ENCODE measurements at regions not wholly inside any gene's neighbourhood (a gene's known extent, or its start where the extent isn't known, plus 50 kb on each side); places are given as distances from the start of the nearest gene placed in this dataset.

GRCh38 chr5:51961154-51961562 is 577.9 kb downstream of the ISL1 start (continued):
- TF ChIP-seq CHD7 (IDR thresholded peaks at IDR 0.05; ENCODE audit: insufficient replicate concordance, low read length), result no peak
- no peak for TF ChIP-seq KDM1A (IDR thresholded peaks at IDR 0.05; ENCODE audit: borderline replicate concordance, low read length)
- TF ChIP-seq, protein P1, sequence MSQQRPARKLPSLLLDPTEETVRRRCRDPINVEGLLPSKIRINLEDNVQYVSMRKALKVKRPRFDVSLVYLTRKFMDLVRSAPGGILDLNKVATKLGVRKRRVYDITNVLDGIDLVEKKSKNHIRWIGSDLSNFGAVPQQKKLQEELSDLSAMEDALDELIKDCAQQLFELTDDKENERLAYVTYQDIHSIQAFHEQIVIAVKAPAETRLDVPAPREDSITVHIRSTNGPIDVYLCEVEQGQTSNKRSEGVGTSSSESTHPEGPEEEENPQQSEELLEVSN (IDR thresholded peaks at IDR 0.05), result no peak
- no peak for TF ChIP-seq TBP (IDR thresholded peaks at IDR 0.05; ENCODE audit: low read depth, low read length)
- no peak for TF ChIP-seq SIN3A (conservative IDR thresholded peaks at IDR 0.05 in 1 of 2, IDR thresholded peaks at IDR 0.05 in 1 of 2; ENCODE audit: low read depth in 1 of 2, low read length in 2 of 2)
- TF ChIP-seq SRF (IDR thresholded peaks at IDR 0.05; ENCODE audit: low read depth, low read length), result no peak
- TF ChIP-seq TEAD4 (IDR thresholded peaks at IDR 0.05; ENCODE audit: low read depth, low read length), result no peak
